ENCODE measurements at regions not wholly inside any gene's neighbourhood (a gene's known extent, or its start where the extent isn't known, plus 50 kb on each side); places are given as distances from the start of the nearest gene placed in this dataset.
A peak's percentile ranks its signal among the peaks of the same experiment; 100 is the strongest.
"Not testable (repeated sequence)": the region's sequence is repeated elsewhere in the genome, so short reads cannot be mapped to it uniquely, and the experiment has no call there.

DNA sequence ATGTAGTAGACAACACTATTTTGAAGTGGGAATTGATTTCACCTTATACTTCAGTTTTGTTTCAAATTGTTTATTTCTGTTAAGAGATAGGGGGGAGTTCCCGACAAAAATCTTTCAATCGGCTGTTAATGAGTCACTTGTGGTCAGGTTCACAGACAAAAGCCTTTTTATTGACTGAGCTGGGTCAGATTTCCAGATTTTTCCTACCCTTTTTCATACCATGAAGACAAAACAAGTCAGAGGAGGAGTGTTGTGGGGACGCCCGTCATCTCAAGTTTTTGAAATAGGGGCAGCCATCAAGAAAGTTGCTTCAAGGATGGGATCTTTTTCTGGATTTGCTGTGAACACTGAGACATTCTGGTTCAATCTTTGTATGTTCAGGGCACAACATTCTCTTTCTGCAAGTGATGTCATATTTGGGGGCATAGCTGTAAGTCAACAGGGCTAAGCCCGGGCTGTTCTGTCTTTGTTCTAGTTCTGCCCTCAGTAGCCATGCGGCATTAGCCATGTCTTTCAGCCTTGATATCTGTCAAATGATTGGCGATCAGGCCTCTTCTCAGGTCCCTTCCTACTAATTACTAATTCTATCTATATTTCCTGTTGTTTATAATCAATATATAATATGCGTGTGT, 496.0 kb upstream of the MARCKS start:
- DNase-seq: no peak

DNA sequence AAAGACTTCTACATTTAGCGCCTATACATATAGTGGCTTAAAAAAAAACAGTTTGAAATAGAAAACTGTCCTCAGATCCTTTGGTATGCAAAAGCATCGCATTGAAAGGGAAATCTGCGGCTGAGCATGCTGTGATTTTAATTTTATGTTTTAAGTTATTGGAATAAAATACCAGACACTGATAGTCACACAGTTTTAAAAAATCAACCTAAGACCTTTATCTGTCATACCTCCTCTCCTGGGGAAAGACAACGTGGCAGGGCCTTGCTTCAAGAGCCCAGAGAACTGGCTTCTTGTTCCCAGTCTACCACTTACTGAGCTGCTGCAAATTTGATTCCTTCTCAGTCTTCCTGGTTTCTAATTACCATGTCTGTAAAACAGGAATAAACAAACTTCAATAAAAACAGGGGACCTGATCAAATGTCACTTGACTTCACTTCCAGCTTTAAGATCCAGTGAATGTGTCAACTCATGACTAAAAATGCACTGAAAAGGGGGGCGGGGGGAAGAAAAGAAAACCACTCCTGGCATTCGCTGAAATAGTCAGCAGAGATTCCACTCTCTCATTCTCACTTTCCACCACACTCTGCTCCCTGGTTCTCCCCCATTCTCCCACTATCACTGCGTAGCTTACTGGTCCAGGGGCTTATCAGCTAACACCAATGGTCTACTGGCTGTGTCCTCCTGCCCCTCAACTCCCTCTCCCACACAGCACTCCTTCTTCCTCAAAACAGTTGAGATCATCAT, 494.7 kb upstream of the MARCKS start:
- no peak for DNase-seq

DNA sequence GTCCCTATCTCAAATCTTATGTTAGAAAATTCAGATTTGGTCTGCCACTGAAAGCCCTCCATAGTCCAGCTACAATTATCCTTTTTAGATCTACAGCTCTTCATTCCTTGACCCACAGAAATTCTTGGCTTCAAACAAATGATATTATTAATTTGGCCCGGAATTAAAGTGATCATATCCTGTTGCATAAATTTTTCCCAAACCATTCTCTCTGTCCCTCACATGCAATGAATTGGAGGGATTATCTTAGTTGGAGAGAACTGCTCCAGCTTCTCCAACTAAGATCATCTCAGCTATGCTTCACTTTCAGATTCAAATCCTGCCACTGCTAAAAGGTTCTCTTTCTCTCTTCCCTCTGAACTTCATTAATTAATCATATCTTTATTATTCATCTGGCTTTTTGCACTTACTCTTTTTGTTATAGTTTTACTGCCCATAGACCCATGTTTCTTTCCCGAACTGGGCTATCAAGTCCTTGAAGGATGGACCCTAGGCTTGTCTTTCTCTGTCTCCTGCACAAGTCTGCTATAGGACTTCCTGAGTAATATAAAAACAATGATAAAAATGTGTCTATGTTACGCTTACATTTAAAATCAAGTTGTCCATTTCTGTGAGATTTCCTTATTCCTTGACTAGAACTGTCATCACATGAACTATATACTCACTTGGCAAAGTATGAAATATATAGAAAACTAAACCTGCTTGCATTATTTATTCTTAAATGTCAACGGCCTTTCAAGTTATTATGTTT, 493.9 kb upstream of the MARCKS start:
- no peak for DNase-seq

DNA sequence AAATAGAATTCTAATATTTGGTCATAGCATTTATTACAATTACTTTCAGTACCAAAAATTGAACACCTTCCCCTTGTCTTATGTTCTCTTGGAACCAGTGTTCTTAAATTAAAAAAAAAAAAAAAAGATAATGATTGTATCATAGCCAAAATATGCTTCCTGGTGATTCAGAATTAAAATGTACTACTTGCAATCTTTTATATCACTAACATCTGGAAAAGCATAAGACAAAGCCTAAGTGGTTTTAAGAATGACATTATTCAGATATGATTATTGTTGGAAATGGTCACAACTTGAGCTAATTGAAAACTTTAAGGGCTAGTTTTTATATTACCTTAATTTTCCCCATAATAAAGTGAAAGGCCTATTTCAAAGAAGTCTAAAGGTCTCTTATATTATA, 493.3 kb upstream of the MARCKS start:
- DNase-seq: no peak

DNA sequence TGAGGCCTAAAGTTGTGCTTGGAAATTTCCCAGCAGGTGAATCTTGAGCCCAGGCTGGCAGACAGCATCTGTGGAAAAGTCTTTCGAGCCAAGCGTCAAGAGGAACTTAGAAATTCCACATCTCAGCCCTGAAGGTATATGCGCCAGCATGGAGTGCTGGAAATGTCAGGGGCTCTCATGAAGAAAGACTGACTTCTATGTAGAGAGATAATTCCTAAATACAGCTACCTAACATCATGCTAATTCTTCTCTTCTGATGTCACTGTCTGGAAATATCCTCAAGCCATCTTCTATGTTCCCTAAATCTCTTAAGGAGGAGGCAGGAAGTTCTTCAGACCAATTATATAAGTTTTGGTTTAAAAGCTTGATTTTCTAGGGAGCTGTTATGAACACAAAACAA, 492.4 kb upstream of the MARCKS start:
- no peak for DNase-seq

DNA sequence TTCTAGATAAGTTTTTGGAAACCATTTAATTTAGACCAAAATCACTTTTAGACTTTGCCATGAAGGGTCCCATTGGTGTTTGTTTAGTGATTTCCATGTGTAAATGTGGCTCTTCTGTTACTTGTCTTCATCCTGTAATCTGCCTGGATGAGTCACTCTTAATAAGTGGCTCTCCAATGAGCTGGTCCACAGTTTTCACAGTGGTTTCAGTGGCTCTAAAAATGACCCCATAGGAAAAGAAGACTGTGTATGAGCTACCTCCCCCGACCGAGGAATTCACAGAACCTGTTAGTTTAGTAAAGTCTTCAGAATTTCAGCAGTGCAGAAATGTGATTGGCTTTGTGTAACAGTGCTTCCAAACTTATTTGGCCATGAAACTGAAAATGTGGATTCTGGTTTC, 492.0 kb upstream of the MARCKS start:
- no peak for DNase-seq

DNA sequence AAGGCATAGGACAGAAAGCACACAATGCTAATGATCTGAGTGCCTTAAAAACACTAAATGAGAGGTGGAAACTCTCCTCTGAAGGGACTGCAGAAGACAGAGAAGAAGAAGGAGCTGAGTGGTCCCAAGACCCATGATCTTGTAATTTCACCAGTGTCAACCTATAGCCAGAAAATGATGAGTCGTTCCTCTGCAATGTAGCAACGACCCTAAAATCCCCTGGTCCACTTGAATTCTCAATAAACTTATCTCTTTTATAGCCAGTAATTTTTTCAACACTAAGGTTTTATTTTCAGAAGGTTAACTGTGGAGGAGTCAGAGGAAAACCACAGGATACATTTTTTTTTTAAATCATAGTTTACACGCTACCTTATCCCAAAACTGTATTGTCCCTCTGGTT, 490.6 kb upstream of the MARCKS start:
- DNase-seq: no peak

DNA sequence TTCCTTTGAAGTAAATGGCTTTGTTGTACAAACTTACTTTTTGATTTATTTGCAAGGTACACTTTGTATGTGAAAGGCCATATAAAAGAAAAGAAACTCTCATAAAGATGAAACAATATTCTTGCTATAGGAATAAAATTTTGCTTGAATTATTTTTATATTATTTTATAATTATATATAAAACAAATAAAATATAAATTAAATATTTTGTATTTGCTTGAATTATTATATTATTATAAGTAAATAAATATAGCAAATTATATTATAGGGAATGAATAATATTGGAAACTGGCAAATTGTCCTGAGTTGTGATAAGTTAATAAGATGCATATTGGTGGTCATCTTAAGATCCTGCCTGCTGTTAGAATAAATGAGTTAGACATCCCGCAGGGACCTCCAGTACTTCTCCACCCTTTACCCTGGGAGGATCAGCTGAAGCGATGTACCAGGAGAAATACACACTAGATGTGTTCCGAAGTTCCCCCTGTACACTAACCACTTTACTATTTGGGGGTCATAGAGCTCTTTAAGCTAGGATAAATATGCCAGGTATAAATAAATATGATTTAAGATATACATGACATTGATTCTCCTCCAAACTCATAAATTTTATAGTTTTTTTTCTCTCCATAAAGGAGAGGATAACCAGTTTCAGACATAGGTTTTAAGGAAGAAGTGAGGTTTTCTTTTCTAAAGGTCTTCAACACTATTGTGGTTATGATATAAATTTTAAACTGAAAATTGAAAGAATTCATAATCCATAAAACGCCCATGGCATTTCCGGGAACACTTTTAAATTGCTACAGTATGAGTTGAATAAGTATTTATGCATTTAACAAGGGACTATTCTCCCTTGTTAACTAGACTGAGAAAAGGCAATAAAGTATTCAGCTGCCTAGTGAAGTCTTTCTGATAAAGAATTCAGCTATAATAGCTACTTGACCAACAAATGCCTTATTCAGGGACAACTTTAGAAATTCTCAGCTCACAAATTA, 486.3 kb upstream of the MARCKS start:
- no peak for DNase-seq

DNA sequence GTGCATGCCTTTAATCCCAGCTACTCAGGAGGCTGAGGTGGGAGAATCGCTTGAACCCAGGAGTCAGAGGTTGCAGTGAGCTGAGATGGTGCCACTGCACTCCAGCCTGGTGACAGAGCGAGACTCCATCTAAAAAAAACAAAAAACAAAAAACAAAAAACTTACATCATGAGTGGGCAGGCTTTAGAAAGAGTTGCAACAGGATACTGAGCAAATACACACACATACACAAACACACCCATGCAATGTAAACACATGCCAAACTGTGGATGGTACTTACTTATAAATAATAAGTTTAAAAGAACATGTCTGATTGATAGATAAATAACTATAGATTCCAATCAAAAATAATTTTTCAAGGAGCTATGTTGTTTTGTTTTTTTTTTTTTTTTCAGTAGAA, 481.7 kb upstream of the MARCKS start:
- not testable (repeated sequence) for DNase-seq

DNA sequence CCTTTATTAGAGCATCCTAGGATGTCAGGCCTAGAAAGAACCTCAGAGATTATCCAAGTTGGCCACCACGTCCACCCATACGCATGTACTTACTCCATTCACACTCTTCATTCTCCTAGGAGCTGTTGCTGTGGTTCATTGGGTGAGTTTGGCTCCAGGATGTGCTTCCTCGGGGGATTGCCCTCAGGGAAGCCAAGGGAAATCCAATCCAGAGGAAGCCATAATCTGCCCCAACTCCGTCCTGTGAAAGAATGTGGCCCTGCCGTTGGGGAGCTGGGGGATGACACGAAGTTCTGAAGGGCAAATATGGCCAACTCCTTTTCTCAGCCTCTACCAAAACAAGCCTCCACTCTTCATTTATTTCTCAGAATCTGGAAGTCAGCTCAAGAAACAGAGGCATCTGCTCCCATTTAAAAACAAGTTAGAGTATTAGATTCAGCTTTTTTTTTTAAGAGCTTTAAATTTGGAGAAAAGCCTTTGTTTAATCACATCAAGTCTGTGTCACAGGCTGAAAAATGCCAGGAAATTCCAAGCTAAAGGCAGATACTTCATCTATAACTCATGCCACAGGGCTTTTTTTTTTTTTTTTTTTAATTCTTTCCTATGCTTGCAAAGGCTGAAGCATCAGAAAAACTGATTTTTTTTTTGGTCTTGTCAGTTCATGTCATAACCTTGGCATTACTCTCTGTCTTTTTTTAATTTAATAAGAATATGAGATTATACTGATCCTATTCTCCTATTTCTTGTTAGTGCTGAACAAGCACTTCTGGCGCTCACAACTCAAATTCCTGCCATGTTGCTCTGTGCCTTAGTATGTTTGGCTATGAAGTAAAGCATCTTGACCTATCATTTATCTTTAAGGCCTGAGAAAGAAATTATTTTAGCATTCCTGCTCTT, 480.9 kb upstream of the MARCKS start:
- no peak for DNase-seq

DNA sequence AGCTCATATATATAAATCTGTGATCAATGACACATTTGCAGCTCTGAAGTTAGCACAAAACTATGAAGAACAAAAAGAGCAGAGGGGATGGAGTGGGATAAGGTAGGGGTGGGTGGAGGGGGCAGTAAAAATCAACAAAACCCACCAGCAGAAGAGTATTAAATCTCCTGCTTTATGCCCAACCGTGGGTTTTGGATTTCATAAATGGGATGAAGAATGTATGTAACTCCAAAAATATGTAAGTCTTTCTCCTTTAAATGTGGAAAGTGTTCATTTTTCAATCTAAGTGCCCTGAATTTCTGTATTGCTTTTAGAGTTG, 480.3 kb upstream of the MARCKS start:
- DNase-seq: no peak

DNA sequence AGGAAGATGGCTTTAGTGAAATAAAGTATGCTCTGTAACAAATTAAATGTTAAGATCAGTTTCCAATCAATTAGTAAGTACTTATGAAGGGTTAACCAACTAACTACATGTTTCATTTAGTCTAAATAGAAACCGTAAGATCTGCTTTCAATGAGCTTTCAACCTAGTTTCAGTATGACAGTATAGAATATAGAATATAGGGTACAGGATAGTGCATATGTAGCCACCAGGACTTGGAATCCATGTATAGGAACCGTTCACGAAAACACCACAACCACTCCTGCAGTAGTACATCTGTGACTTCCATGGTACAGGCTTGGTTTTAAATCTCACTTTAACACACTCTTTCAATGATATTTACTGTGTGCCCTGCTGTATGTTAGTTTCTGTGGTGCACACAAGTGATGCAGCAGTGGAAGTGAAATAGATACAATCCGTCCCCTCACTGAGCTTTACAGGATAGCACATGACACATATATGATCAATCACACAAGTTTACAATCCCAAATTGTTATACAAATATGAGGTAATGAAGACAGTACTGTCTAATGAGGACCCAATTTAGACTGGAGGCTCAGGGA, 479.7 kb upstream of the MARCKS start:
- DNase-seq: no peak

DNA sequence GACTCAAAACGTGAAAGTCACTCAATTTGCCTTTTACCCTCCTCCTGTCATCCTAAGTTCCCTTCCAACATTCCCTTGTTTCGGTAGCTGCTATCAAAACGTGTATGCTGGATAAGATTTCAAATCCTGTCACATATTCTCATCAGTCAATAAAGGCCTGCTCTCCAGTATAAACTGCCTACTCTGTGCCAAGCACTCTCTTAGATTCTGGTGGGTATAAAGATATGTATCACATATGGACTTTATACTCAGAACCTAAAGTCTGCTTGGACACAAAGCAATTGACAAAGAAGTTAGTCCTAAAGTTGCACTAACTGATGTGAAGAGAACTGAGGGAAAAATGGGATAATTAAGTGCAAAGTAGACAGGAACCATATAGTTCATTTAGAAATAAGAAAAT, 476.6 kb upstream of the MARCKS start:
- no peak for DNase-seq

DNA sequence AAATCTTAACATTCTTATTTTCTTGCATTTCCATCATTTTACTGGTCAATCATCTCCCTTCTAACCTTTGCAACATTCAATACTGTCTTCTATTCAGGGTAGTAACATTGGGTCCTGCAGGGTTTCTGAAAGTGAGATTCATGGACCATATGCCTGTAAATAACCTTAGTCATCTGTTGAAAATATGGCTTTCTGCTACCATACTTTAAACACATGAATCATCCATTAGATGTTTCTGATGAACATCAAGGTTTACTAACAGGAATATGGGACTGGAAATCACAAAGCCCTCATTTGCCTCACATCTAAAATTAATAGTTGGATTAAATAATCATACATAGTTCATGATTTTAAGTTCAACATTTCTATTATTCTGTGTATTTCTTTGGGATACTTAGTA, 475.9 kb upstream of the MARCKS start:
- no peak for DNase-seq

DNA sequence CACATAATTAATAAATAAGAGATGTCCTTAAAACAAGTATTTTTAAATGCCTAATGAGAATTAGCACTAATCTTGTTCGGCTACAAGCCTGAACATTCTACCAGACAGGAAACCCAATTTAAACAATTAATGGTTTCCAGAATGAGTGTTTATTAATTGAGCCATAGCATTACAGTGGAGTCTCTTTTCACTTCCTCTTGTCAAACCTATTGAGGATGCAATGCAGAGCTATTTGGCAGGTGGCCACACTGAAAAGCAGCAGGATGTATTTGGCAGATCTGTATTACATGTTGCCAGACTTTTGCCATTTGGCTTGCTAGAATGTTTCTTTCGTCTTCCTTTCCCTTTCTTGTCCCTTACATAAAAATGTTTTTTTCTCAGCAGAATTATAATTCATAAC, 475.2 kb upstream of the MARCKS start:
- DNase-seq: peak; percentile 29

DNA sequence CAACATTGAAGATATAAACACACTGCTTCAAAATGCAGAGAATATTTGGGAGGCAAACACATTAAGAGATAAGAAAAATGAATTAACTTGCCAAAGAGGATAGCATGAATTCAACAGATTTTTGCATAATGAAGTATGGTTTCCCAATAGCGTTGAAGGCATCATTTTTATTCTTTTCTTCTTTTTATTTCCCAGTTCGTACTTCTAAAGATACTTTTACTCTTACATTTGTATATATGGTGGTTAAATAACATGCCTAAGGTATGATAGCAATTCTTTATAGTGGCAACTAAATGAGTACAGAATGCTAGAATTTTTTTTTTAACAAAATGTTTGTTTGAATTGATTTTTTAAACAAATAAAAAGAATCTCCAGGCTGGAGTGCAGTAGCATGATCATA, 473.4 kb upstream of the MARCKS start:
- DNase-seq: no peak

DNA sequence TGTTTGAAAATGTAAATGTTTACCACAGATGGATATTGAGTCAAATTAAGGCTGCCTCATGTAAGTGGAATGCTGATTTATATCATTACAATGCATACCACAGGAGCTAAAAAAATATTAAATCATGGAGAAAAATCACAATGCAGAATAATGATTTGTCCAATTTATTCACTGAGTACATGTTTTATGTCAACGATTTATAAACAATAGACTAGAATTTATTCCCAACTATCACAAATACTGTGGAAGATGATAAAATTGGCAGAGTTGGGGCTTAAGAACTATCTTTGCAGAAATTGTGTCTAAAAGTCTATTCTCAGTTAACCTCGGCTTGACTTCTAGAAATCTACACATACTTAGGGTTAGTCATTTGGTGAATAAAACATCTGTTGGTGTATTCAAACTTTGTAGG, 472.1 kb upstream of the MARCKS start:
- no peak for DNase-seq

DNA sequence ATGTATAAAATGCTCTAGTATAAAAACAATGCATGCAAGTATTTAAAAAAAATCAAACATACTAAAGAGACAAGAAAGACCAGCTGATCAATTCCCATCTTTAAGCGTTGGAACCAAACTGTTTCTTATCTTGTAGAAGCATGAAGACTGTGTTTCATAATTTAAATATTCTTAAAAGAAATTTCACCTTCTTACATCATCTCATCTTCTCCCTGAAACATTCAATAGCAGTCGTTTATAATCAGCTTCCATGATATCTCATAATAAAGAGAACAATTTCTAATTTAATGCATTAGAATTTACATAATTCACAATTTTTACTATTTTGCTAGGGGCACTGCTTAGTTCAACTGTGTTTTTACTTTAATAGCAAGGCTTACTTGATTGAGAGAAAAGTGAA, 468.1 kb upstream of the MARCKS start:
- DNase-seq: no peak

DNA sequence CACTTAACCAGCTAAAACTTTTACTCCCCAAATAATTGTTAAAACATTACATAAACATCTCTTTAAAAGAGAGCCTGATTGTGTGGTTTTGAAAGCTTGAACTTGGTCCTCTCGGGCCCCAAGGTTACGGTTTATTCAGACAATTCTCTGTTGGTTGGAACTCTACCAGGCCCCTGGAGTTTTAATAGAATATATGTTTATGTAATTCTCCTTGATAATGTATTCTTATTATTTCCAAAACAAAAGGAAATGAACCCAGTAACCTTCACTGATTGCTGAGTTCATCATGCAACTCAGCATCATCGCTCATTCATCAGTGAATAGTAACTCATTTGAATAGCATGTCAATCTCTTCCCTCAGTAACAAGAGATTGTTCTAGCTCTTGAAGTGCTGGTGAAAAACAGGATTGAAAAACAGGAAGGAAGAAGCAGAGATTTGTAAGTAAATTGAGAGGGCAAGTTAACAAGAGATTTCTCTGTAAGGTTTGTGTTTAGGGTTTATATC, 464.5 kb upstream of the MARCKS start:
- no peak for DNase-seq

DNA sequence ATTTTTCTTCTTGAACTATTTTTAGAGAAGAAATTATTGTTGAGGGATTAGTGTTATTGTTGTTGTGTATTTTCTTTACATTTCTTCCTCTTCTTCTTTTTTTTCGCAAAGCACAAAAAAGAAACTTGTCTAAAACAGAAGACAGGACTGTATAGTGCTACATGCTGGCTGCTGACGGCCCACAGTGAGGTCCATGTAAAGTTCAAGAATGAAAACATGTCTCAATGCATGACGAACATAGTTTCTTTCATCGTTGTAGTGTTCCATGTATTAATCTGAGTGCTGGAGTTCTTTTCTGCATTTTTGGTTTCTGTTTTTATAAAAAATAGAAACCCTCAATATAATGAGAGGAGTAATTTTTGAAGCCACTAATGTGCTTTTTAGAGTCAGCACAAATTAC, 462.9 kb upstream of the MARCKS start:
- DNase-seq: no peak

DNA sequence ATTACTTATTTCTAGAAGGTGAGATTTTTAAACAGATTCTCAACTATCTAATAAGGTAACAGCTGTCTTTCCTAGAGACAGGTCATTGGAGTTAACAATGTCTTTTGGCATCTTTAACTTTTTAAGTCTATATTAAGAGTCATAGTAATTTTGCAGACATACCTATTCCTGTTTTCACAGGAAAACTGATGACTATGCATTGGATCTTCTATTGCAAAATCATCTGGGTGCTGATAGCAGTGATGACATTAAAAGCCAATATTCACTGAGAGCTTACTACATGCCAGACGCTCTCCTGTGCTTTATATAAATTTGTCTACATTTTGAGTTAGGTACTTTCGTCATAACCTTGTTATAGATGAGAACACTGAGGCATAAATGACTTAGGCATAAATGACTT, 462.4 kb upstream of the MARCKS start:
- DNase-seq: no peak

DNA sequence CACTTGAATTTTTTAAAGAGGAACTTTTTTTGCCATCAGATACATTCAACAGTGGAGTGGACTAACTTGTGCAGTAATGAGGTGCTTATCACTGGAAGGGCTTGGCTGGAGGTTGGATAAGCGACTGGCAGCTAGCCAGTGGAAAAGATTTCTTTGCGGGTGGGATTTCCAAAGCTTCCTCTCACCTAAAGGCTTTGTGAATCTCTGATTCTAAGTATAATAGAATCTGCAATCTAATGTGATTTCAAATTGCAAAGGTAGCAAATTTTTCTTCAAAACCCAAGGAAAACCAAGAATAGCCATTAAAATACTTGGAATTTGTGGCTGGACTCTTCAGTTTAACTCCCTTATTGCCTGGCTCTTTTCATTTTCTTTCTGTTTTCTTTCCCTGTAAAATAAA, 460.4 kb upstream of the MARCKS start:
- no peak for DNase-seq

Measured in MV-4-11 (cell line).